Fibroblast of villous mesenchyme (primary cell): ENCODE measurements at regions not wholly inside any gene's neighbourhood (a gene's known extent, or its start where the extent isn't known, plus 50 kb on each side); places are given as distances from the start of the nearest gene placed in this dataset.
A peak's percentile ranks its signal among the peaks of the same experiment; 100 is the strongest.

Experiments
- DNase-seq: peaks from one replicate; pipeline ENCODE4 v3.0.0-alpha.2; 2010; ENCODE audit warnings: low read depth
- H3K4me3 ChIP-seq: 2 replicates; pipeline ENCODE4 v1.5.1; 2011; ENCODE audit warnings: low read depth, mild to moderate bottlenecking, low read length
- TF ChIP-seq, protein P1 (sequence below): IDR thresholded peaks from 2 replicates; pipeline ENCODE4 v1.5.1; 2012; ENCODE audit warnings: low read depth, mild to moderate bottlenecking, low read length; ENCODE audit not compliant: insufficient read depth

DNA sequence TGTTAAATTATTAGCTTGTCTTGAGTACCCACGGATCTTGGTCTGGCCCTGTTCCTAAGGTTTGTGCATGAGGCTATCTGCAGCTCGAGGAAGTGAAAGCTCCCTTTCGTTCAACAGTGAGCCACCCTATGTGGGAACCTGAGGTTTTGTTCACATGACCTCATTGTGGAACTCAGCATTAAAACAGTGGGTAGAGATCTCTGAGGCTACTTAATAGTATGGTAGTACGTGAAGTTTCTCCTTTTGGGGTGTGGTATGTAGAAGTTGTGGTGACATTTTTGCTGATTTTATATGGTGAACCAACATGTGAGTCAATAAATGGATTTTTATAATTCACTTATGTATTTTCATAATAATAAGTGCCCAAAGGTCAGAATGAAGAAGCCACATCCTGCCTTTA, 252.7 kb upstream of the FERD3L start:
- DNase-seq = no peak
- TF ChIP-seq, protein P1, sequence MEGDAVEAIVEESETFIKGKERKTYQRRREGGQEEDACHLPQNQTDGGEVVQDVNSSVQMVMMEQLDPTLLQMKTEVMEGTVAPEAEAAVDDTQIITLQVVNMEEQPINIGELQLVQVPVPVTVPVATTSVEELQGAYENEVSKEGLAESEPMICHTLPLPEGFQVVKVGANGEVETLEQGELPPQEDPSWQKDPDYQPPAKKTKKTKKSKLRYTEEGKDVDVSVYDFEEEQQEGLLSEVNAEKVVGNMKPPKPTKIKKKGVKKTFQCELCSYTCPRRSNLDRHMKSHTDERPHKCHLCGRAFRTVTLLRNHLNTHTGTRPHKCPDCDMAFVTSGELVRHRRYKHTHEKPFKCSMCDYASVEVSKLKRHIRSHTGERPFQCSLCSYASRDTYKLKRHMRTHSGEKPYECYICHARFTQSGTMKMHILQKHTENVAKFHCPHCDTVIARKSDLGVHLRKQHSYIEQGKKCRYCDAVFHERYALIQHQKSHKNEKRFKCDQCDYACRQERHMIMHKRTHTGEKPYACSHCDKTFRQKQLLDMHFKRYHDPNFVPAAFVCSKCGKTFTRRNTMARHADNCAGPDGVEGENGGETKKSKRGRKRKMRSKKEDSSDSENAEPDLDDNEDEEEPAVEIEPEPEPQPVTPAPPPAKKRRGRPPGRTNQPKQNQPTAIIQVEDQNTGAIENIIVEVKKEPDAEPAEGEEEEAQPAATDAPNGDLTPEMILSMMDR = no peak
- no peak overlapping the region for H3K4me3 ChIP-seq

DNA sequence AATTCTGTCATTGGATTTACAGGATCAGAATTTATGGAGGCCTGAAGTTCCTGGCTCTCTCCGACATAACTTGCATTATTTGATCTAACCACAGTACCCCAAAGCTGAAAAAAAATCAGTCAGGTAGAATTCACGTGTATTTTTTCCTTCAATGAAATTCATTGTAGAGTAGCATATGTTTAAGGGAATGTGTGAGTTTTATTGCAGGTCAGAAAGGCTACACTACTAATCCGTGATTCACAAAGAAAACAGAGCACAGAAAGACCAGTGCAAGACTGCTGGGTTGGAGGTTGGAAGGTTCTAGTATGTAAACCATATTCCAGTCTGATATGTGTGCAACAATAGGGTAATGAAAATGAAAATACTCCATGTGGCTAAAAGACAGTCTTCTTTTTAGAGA, 247.0 kb upstream of the FERD3L start:
- TF ChIP-seq, protein P1 = no peak
- H3K4me3 ChIP-seq = no peak overlapping the region
- peak; percentile 74 for DNase-seq

DNA sequence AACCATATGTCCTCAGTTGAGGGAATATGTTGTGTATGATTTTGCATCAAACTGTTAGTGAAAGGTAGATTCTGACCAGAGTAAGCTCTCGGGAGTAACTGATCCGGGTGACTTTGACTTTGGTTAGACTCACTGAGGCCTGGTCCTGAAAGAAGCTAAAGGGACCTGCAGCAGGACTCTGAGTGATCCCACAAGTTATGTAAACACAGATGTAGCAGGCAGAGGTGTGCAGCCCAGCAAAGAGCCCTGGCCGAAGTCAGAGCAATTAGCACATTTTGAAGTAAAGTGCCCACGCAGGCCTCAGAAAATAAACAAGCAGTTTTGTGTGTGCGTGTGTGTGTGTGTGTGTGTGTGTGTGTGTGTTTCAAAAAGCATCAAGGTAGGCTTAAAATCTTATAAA, 245.6 kb upstream of the FERD3L start:
- TF ChIP-seq, protein P1 = no peak
- no peak overlapping the region for H3K4me3 ChIP-seq
- no peak for DNase-seq

DNA sequence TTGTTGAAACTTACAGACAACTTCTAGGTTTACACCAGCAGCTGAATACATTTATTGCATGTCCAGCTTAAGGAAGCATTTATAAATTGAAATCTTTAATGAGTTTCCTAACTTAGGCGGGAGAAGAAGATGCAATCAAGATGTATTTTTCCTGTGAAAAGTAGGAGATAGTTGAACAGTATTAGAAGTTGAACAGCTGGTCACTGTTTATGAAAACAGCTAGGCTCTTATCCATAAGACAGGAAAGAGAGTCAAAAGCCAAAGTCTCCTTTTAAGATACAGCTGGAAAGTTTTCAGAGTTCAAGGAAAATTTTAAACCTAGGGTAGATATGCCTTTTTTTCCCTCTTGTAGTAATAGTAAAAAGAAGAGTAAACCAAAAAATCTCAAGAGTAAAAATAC, 236.1 kb upstream of the FERD3L start:
- TF ChIP-seq, protein P1 = no peak
- no peak overlapping the region for H3K4me3 ChIP-seq
- peak; percentile 86 for DNase-seq

DNA sequence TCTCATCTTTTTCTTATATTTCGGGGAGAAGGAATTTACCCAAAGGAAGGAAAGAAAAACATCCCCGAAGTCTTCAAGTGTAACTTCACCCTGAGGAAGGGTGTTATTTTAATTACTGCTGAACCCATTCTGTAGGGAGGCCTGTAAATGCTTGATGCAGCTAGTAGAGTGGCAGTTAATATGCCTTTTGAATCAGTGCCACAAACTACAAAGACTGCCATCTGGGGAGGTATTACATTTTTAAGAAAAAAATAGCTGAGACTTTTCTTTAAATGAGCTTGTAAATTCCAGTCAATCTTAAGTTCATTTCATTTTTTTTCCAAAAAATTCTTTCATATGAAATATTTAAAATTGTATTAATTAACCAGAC, 233.1 kb upstream of the FERD3L start:
- DNase-seq = no peak

DNA sequence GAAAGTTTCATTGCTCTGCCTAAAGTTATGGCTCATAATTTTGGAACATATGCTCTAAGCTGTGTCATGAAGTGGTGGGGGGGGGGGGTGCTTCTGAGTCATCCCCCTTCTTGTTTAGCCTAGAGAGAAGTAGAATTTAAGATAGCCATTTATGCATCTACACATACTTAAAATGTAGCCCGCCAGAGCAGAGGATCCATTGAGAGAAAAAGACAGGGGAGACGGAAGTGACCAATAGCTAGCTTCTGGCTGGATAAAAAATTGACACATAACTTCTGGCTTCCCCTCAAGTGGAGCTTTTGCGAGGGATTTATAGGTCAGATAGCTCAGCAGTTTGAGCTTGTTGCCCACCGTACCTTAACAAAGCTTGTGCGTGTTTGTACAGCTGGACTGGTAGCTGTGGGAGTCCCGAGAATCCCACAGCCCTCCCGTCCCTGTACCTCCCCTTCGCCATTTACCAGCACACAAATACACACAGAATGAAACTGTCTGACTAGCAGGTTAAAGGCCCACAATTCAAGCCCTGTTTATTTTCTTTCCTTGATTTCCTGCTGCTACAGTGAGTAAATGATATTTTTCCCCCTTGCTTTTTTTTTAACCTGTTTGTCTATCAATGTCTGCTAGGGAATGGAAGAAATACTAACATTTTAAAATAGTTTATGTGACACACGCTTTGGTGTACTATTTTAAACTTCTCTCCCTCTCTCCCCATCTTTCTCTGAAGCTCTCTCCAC, 232.6 kb upstream of the FERD3L start:
- peak; percentile 90 for DNase-seq
- TF ChIP-seq, protein P1 = no peak
- peak overlapping the region; percentile 35 for H3K4me3 ChIP-seq

More for the DNA sequence above, 233.1 kb upstream of the FERD3L start:
- TF ChIP-seq, protein P1 = no peak
- peak overlapping the region; percentile 35 for H3K4me3 ChIP-seq

DNA sequence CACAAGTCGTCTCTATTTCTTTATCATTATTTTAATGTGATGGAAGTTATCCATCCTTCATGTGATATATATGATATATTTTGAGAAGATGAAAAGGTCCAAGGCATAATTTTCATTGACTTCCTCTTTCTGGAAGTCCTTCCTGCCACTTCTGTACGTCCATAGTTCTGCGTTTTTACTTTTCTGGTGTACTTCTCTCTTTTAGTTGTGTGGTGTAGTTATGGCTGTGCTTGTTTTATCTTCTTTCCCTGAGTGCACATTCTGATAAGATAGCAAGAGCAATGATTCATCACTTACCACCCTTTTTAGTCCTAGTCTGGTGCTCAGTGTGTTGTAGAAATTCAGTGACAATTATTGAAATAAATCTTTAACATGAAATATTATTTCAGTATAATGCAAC, 231.3 kb upstream of the FERD3L start:
- TF ChIP-seq, protein P1 = no peak
- peak; percentile 70 for DNase-seq
- H3K4me3 ChIP-seq = no peak overlapping the region
